Loucy (cell line): ENCODE measurements at regions not wholly inside any gene's neighbourhood (a gene's known extent, or its start where the extent isn't known, plus 50 kb on each side); places are given as distances from the start of the nearest gene placed in this dataset.

Source experiments
- H2AFZ ChIP-seq: fragments of 200-600 bp; sonication (generic); 2 replicates; pipeline ENCODE4 v1.6.0; 2016; ENCODE audit warnings: antibody characterized with exemption, mild to moderate bottlenecking, low read length, moderate library complexity
- H3F3A ChIP-seq: fragments of 200-600 bp; 2 replicates; pipeline ENCODE4 v1.6.0; 2016; ENCODE audit warnings: antibody characterized with exemption, low read depth, mild to moderate bottlenecking
- H3K27me3 ChIP-seq: fragments of 200-600 bp; sonication (generic); 2 replicates; pipeline ENCODE4 v1.6.1; 2014; ENCODE audit warnings: low read length, mild to moderate bottlenecking; ENCODE audit not compliant: insufficient read depth, poor library complexity, severe bottlenecking
- H3K36me3 ChIP-seq: fragments of 200-600 bp; sonication (generic); 2 replicates; pipeline ENCODE4 v1.6.1; 2016; ENCODE audit warnings: low read length; ENCODE audit not compliant: insufficient read depth
- H3K4me1 ChIP-seq: fragments of 200-600 bp; sonication (generic); 2 replicates; pipeline ENCODE4 v1.5.1; 2014; ENCODE audit warnings: low read length, mild to moderate bottlenecking; ENCODE audit not compliant: insufficient read depth, poor library complexity, severe bottlenecking
- H3K4me2 ChIP-seq: fragments of 200-600 bp; sonication (generic); 2 replicates; pipeline ENCODE4 v1.6.0; 2014; ENCODE audit warnings: antibody characterized with exemption, low read length, low read depth, mild to moderate bottlenecking; ENCODE audit not compliant: poor library complexity, severe bottlenecking
- H3K4me3 ChIP-seq: fragments of 200-600 bp; sonication (generic); 2 replicates; pipeline ENCODE4 v1.5.1; 2014; ENCODE audit warnings: low read length, mild to moderate bottlenecking, mixed read lengths; ENCODE audit not compliant: poor library complexity, severe bottlenecking
- H3K79me2 ChIP-seq: fragments of 200-600 bp; sonication (generic); 2 replicates; pipeline ENCODE4 v1.6.1; 2014; ENCODE audit warnings: low read length; ENCODE audit not compliant: insufficient read depth
- H3K9ac ChIP-seq: fragments of 200-600 bp; sonication (generic); 2 replicates; pipeline ENCODE4 v1.6.0; 2014; ENCODE audit warnings: mild to moderate bottlenecking, low read depth, low read length, moderate library complexity; ENCODE audit not compliant: poor library complexity, severe bottlenecking
- H3K9me2 ChIP-seq: fragments of 200-600 bp; sonication (generic); replicated peaks from 2 replicates; pipeline ENCODE4 v1.6.1; 2016; ENCODE audit warnings: low read depth, low read length, mixed read lengths
- H3K9me3 ChIP-seq: fragments of 200-600 bp; sonication (generic); 2 replicates; pipeline ENCODE4 v1.6.1; 2014; ENCODE audit warnings: mild to moderate bottlenecking, antibody characterized with exemption, low read length, low read depth; ENCODE audit not compliant: insufficient read depth
- H4K20me1 ChIP-seq: fragments of 200-600 bp; sonication (generic); 2 replicates; pipeline ENCODE4 v1.6.0; 2014; ENCODE audit warnings: antibody characterized with exemption, low read length, mild to moderate bottlenecking; ENCODE audit not compliant: insufficient read depth, poor library complexity, severe bottlenecking
- CTCF ChIP-seq: fragments of 200-600 bp; sonication (generic); conservative IDR thresholded peaks from 2 replicates; pipeline ENCODE4 v1.5.1; 2014; ENCODE audit warnings: mild to moderate bottlenecking, antibody characterized with exemption, low read length
- EZH2phosphoT487 ChIP-seq: fragments of 200-600 bp; IDR thresholded peaks from 2 replicates; pipeline ENCODE4 v1.6.1; 2018; ENCODE audit warnings: antibody characterized with exemption, mild to moderate bottlenecking, moderate library complexity, borderline replicate concordance

GRCh38 chr1:37325010-37325409 lies 149.4 kb upstream of the ZC3H12A start:
- H3K9me3 ChIP-seq: 0 out of 2 replicates have a peak, but pooled peaks cover 2% of the 10 kb centered on the region
- no peaks in the 10 kb centered on the region for H3F3A ChIP-seq
- TF ChIP-seq EZH2phosphoT487 (no peak), CTCF (no peak)
- H3K4me1 ChIP-seq: no peaks in the 10 kb centered on the region
- H4K20me1 ChIP-seq: no peaks in the 10 kb centered on the region
- H3K79me2 ChIP-seq: no peaks in the 10 kb centered on the region
- no peak overlapping the region for H2AFZ ChIP-seq
- H3K4me3 ChIP-seq: no peak overlapping the region
- no peaks in the 10 kb centered on the region for H3K36me3 ChIP-seq
- H3K9me2 ChIP-seq: no peaks in the 10 kb centered on the region
- H3K4me2 ChIP-seq: no peak overlapping the region
- H3K27me3 ChIP-seq: no peaks in the 10 kb centered on the region
- no peak overlapping the region for H3K9ac ChIP-seq

GRCh38 chr1:37325509-37326437 lies 148.6 kb upstream of the ZC3H12A start:
- no peak overlapping the region for H3K4me2 ChIP-seq
- H3K9me2 ChIP-seq: no peaks in the 10 kb centered on the region
- no peak overlapping the region for H3K4me3 ChIP-seq
- H3K36me3 ChIP-seq: no peaks in the 10 kb centered on the region
- no peaks in the 10 kb centered on the region for H3K4me1 ChIP-seq
- H4K20me1 ChIP-seq: no peaks in the 10 kb centered on the region
- H3F3A ChIP-seq: no peaks in the 10 kb centered on the region
- no peak overlapping the region for H2AFZ ChIP-seq
- H3K27me3 ChIP-seq: no peaks in the 10 kb centered on the region
- no peak for TF ChIP-seq EZH2phosphoT487
- no peak for TF ChIP-seq CTCF
- H3K9ac ChIP-seq: no peak overlapping the region
- H3K9me3 ChIP-seq: 0 out of 2 replicates have a peak, but pooled peaks cover 2% of the 10 kb centered on the region
- H3K79me2 ChIP-seq: no peaks in the 10 kb centered on the region

- no peaks in the 10 kb centered on the region for H3K9me3 ChIP-seq
- H3K27me3 ChIP-seq: no peaks in the 10 kb centered on the region
- TF ChIP-seq EZH2phosphoT487: no peak
- TF ChIP-seq CTCF: no peak
- H3K4me1 ChIP-seq: no peaks in the 10 kb centered on the region
- H4K20me1 ChIP-seq: no peaks in the 10 kb centered on the region
- no peak overlapping the region for H2AFZ ChIP-seq
- no peaks in the 10 kb centered on the region for H3F3A ChIP-seq
- H3K9me2 ChIP-seq: no peaks in the 10 kb centered on the region
- H3K9ac ChIP-seq: no peak overlapping the region
- no peak overlapping the region for H3K4me2 ChIP-seq
- no peak overlapping the region for H3K4me3 ChIP-seq
- H3K36me3 ChIP-seq: no peaks in the 10 kb centered on the region
- H3K79me2 ChIP-seq: no peaks in the 10 kb centered on the region
These were observed 142.3 kb upstream of the ZC3H12A start for GRCh38 chr1:37332126-37332525.
